Chondrocyte (in vitro differentiated cells): ENCODE measurements at regions not wholly inside any gene's neighbourhood (a gene's known extent, or its start where the extent isn't known, plus 50 kb on each side); places are given as distances from the start of the nearest gene placed in this dataset.

ENCODE experiments used
- DNase-seq: peaks from one replicate; pipeline ENCODE4 v3.0.0; 2021; ENCODE audit warnings: mixed read lengths, low spot score
- H3K27ac Mint-ChIP-seq: one replicate; pipeline ENCODE4 v1.8.0; 2021; ENCODE audit warnings: mild to moderate bottlenecking, moderate library complexity, mixed read lengths; ENCODE audit not compliant: unreplicated experiment
- H3K27me3 Mint-ChIP-seq: 2 replicates; pipeline ENCODE4 v1.8.0; 2021; ENCODE audit warnings: low read depth, mixed read lengths
- H3K36me3 Mint-ChIP-seq: 2 replicates; pipeline ENCODE4 v1.8.0; 2021; ENCODE audit warnings: low read depth, mixed read lengths
- H3K4me1 Mint-ChIP-seq: 2 replicates; pipeline ENCODE4 v1.8.0; 2021; ENCODE audit warnings: low read depth, mild to moderate bottlenecking, mixed read lengths
- H3K4me3 Mint-ChIP-seq: one replicate; pipeline ENCODE4 v1.8.0; 2021; ENCODE audit warnings: mild to moderate bottlenecking, moderate library complexity, mixed read lengths; ENCODE audit not compliant: unreplicated experiment
- H3K9me3 Mint-ChIP-seq: 2 replicates; pipeline ENCODE4 v1.8.0; 2021; ENCODE audit warnings: low read depth, mixed read lengths
- CTCF ChIP-seq: fragments of 200-600 bp; sonication (generic); IDR thresholded peaks from 2 replicates; pipeline ENCODE4 v1.5.0; 2021; ENCODE audit warnings: antibody characterized with exemption, mild to moderate bottlenecking, moderate library complexity

DNA sequence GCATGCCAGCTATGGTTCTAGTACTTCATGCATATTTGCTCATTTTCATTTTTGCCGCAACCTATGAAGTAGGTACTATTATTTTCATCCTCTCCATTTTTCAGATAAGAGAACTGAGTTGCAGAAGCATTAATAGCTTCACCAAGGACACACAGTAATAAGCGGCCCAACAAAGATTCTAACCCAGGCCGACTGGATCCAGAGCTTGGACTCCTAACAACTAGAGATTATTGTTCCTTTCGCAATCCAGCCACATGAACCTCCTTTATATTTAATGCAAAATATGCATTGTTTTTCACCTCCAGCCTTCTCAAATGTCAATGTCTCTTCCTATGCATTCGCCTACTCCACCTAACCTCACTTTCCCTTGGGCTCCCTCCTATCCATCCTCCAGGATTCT, 148.3 kb downstream of the CCDC34 start:
- TF ChIP-seq CTCF, result no peak
- no peak overlapping the region for H3K4me3 Mint-ChIP-seq
- H3K9me3 Mint-ChIP-seq, result no peaks in the 10 kb centered on the region
- H3K36me3 Mint-ChIP-seq, result no peaks in the 10 kb centered on the region
- H3K4me1 Mint-ChIP-seq, result peaks cover 91% of the 10 kb centered on the region
- no peak overlapping the region for H3K27ac Mint-ChIP-seq
- H3K27me3 Mint-ChIP-seq, result no peaks in the 10 kb centered on the region
- no peak for DNase-seq

GRCh38 chr11:27213232-27213660, 149.8 kb downstream of the CCDC34 start:
- H3K36me3 Mint-ChIP-seq, result no peaks in the 10 kb centered on the region
- no peaks in the 10 kb centered on the region for H3K27me3 Mint-ChIP-seq
- TF ChIP-seq CTCF, result no peak
- no peak overlapping the region for H3K4me3 Mint-ChIP-seq
- H3K4me1 Mint-ChIP-seq, result peaks cover 87% of the 10 kb centered on the region
- DNase-seq, result no peak
- no peaks in the 10 kb centered on the region for H3K9me3 Mint-ChIP-seq
- H3K27ac Mint-ChIP-seq, result peak overlapping the region; percentile 80

GRCh38 chr11:27212248-27212780, 150.7 kb downstream of the CCDC34 start:
- no peaks in the 10 kb centered on the region for H3K27me3 Mint-ChIP-seq
- H3K9me3 Mint-ChIP-seq, result peaks cover 7% of the 10 kb centered on the region
- H3K4me1 Mint-ChIP-seq, result peaks cover 86% of the 10 kb centered on the region
- H3K4me3 Mint-ChIP-seq, result no peak overlapping the region
- TF ChIP-seq CTCF, result no peak
- no peak for DNase-seq
- H3K27ac Mint-ChIP-seq, result no peak overlapping the region
- peaks cover 2% of the 10 kb centered on the region for H3K36me3 Mint-ChIP-seq

DNA sequence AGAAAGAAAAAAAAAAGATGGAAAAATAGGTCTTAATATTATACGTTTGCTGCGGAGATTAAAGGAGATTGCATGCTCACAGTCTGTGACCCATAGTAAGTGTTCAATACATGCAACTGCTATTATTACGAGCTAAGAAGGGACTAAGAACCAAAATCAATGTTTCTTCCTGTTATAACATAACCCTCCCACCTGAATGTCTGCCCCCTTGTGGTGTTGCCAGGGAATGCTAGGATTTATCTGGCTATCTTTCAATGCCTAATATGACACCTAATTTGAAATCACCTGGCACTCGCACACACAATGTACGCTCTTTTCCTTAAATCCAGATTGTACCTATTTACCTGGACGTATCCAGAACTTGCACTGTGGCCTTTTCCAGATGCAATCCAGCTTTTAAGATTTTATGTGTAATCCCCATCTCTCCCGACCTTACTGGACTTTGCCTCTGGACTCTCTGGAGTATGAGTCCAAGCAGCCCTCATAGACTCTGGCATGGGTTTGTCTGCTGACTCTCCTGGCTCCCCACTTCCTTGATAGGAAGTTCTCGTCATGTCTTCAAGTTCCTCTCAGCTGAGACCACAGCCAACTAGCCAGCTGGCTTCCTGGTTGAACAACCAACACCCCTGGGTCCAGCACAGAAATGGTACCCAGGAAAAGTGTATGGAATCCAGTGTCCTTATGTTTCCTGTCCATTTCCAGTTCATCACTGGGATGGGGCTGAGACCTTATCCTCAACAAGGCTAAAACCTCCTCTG, 151.5 kb downstream of the CCDC34 start:
- Mint-ChIP-seq H3K27ac (no peak overlapping the region), H3K27me3 (no peaks in the 10 kb centered on the region), H3K9me3 (peaks cover 7% of the 10 kb centered on the region), H3K4me1 (peaks cover 83% of the 10 kb centered on the region), H3K36me3 (peaks cover 4% of the 10 kb centered on the region), H3K4me3 (no peak overlapping the region)
- TF ChIP-seq CTCF, result peak; percentile 72
- no peak for DNase-seq

DNA sequence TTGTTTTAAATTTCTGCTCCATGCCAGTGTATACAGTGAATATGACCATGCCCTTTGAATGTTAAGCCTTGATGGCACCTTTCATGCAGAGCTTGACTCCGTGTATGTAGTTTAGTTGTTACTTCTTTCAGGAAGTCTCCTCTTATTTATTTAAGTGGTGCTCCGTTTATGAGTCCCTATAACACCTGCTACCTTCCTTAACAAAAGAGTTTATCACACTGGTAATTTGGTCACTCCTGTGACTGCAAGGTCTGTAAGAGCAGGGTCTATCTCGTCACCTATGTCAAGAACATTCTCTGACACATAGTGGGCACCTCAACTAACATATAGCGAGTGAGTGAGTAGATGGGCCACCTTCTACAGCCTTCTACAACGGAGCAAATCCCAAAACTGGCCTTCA, 152.5 kb downstream of the CCDC34 start:
- DNase-seq, result no peak
- Mint-ChIP-seq H3K9me3 (peaks cover 7% of the 10 kb centered on the region), H3K27ac (no peak overlapping the region), H3K4me1 (peaks cover 80% of the 10 kb centered on the region), H3K36me3 (peaks cover 4% of the 10 kb centered on the region), H3K4me3 (no peak overlapping the region), H3K27me3 (no peaks in the 10 kb centered on the region)
- no peak for TF ChIP-seq CTCF
